Neural cell (in vitro differentiated cells): ENCODE measurements at regions not wholly inside any gene's neighbourhood (a gene's known extent, or its start where the extent isn't known, plus 50 kb on each side); places are given as distances from the start of the nearest gene placed in this dataset.

Experiments used
- H2AFZ ChIP-seq: fragments of 200-600, 300-800 bp; sonication (generic), shearing (Covaris generic); 2 replicates; pipeline ENCODE4 v1.6.0; 2014; ENCODE audit warnings: low read depth, mild to moderate bottlenecking, antibody characterized with exemption, low read length, moderate library complexity
- H3F3A ChIP-seq: fragments of 200-600 bp; shearing (Covaris generic); 2 replicates; pipeline ENCODE4 v1.6.1; 2016; ENCODE audit warnings: mild to moderate bottlenecking, moderate library complexity, mixed read lengths, antibody characterized with exemption, low read length; ENCODE audit not compliant: insufficient read depth, poor library complexity, severe bottlenecking
- H3K27ac ChIP-seq: fragments of 200-600, 300-800 bp; sonication (generic), shearing (Covaris generic); 2 replicates; pipeline ENCODE4 v1.5.1; 2014; ENCODE audit warnings: mild to moderate bottlenecking, low read length, moderate library complexity
- H3K27me3 ChIP-seq: fragments of 300-800, 200-600 bp; sonication (generic), shearing (Covaris generic); 2 replicates; pipeline ENCODE4 v1.6.0; 2014; ENCODE audit warnings: mild to moderate bottlenecking, low read depth, low read length, moderate library complexity; ENCODE audit not compliant: insufficient read depth
- H3K36me3 ChIP-seq: fragments of 300-800, 200-600 bp; sonication (generic), shearing (Covaris generic); 2 replicates; pipeline ENCODE4 v1.5.1; 2014; ENCODE audit warnings: mild to moderate bottlenecking, antibody characterized with exemption, low read length, moderate library complexity; ENCODE audit not compliant: insufficient read depth
- H3K4me2 ChIP-seq: fragments of 300-800, 200-600 bp; sonication (generic), shearing (Covaris generic); 2 replicates; pipeline ENCODE4 v1.6.0; 2014; ENCODE audit warnings: mild to moderate bottlenecking, low read length
- H3K4me3 ChIP-seq: fragments of 300-800, 200-600 bp; sonication (generic), shearing (Covaris generic); 2 replicates; pipeline ENCODE4 v1.5.1; 2014; ENCODE audit warnings: mild to moderate bottlenecking, low read length, moderate library complexity
- H3K79me2 ChIP-seq: fragments of 200-600 bp; shearing (Covaris generic); replicated peaks from 2 replicates; pipeline ENCODE4 v1.6.0; 2014; ENCODE audit warnings: mild to moderate bottlenecking, low read length, moderate library complexity; ENCODE audit not compliant: insufficient read depth
- H3K9ac ChIP-seq: fragments of 300-800, 200-600 bp; sonication (generic), shearing (Covaris generic); 2 replicates; pipeline ENCODE4 v1.6.1; 2016; ENCODE audit warnings: mild to moderate bottlenecking, low read length, mixed read lengths
- H3K9me2 ChIP-seq: fragments of 200-600 bp; shearing (Covaris generic); 2 replicates; pipeline ENCODE4 v1.6.1; 2016; ENCODE audit warnings: mild to moderate bottlenecking, low read length, mixed read lengths; ENCODE audit not compliant: insufficient read depth
- H3K9me3 ChIP-seq: fragments of 200-600, 300-800 bp; sonication (generic), shearing (Covaris generic); 2 replicates; pipeline ENCODE4 v1.6.1; 2016; ENCODE audit warnings: mild to moderate bottlenecking, mixed run types, low read length, moderate library complexity, mixed read lengths
- H4K20me1 ChIP-seq: fragments of 200-600 bp; shearing (Covaris generic); 2 replicates; pipeline ENCODE4 v1.6.1; 2016; ENCODE audit warnings: mild to moderate bottlenecking, mixed run types; ENCODE audit not compliant: insufficient read depth
- CTCF ChIP-seq: fragments of 450-650 bp; IDR thresholded peaks from 2 replicates; pipeline ENCODE4 v1.5.1; 2014; ENCODE audit warnings: antibody characterized with exemption, mild to moderate bottlenecking, moderate library complexity; ENCODE audit not compliant: poor library complexity, severe bottlenecking
- EP300 ChIP-seq: fragments of 450-650 bp; conservative IDR thresholded peaks from 2 replicates; pipeline ENCODE4 v1.6.1; 2014; ENCODE audit warnings: antibody characterized with exemption, mild to moderate bottlenecking, moderate library complexity; ENCODE audit not compliant: poor library complexity, severe bottlenecking
- EZH2 ChIP-seq: fragments of 200-600, 300-800 bp; shearing (Covaris generic), sonication (generic); IDR thresholded peaks from 2 replicates; pipeline ENCODE4 v1.6.1; 2014; ENCODE audit warnings: antibody characterized with exemption, low read length, borderline replicate concordance, mild to moderate bottlenecking; ENCODE audit not compliant: insufficient read depth, poor library complexity, severe bottlenecking
- MXI1 ChIP-seq: fragments of 450-650 bp; conservative IDR thresholded peaks from 2 replicates; pipeline ENCODE4 v1.6.1; 2014; ENCODE audit warnings: antibody characterized with exemption, mild to moderate bottlenecking; ENCODE audit not compliant: poor library complexity, severe bottlenecking
- POLR2AphosphoS5 ChIP-seq: IDR thresholded peaks from 2 replicates; pipeline ENCODE4 v1.6.1; 2012
- RAD21 ChIP-seq: fragments of 450-650 bp; conservative IDR thresholded peaks from 2 replicates; pipeline ENCODE4 v1.6.1; 2014; ENCODE audit warnings: antibody characterized with exemption, mild to moderate bottlenecking, moderate library complexity
- REST ChIP-seq: IDR thresholded peaks from 2 replicates; pipeline ENCODE4 v1.6.1; 2012; ENCODE audit warnings: borderline replicate concordance
- SMC3 ChIP-seq: fragments of 450-650 bp; conservative IDR thresholded peaks from 2 replicates; pipeline ENCODE4 v1.6.1; 2014; ENCODE audit warnings: antibody characterized with exemption, mild to moderate bottlenecking, moderate library complexity; ENCODE audit not compliant: poor library complexity
- TAF1 ChIP-seq: IDR thresholded peaks from 2 replicates; pipeline ENCODE4 v1.6.1; 2012; ENCODE audit warnings: low read depth

- no peak overlapping the region for H3K4me2 ChIP-seq
Observed at GRCh38 chr1:167165219-167165618, 55.5 kb upstream of the POU2F1 start.

GRCh38 chr1:167165948-167166689 is 54.6 kb upstream of the POU2F1 start:
- Histone ChIP-seq H3K9me2 (no peaks in the 10 kb centered on the region), H3K79me2 (no peaks in the 10 kb centered on the region), H3K9ac (peak overlapping the region; percentile 17), H3F3A (no peaks in the 10 kb centered on the region), H4K20me1 (no peaks in the 10 kb centered on the region), H3K27me3 (no peaks in the 10 kb centered on the region), H3K4me2 (peak overlapping the region; percentile 23), H3K36me3 (no peaks in the 10 kb centered on the region), H2AFZ (no peak overlapping the region), H3K27ac (peak overlapping the region; percentile 63), H3K9me3 (no peaks in the 10 kb centered on the region), H3K4me3 (peak overlapping the region; percentile 31)
- TF ChIP-seq EZH2 (no peak), POLR2AphosphoS5 (no peak), REST (peak; percentile 64), RAD21 (no peak), TAF1 (no peak), EP300 (no peak)

More at GRCh38 chr1:167165219-167165618, 55.5 kb upstream of the POU2F1 start:
- no peak overlapping the region for H3K4me3 ChIP-seq
- H3F3A ChIP-seq, result no peaks in the 10 kb centered on the region
- no peaks in the 10 kb centered on the region for H3K79me2 ChIP-seq
- no peak overlapping the region for H3K9ac ChIP-seq
- H3K9me2 ChIP-seq, result no peaks in the 10 kb centered on the region
- no peaks in the 10 kb centered on the region for H3K9me3 ChIP-seq
- no peaks in the 10 kb centered on the region for H3K27me3 ChIP-seq
- H3K27ac ChIP-seq, result peak overlapping the region; percentile 63
- no peaks in the 10 kb centered on the region for H4K20me1 ChIP-seq
- no peak overlapping the region for H2AFZ ChIP-seq
- H3K36me3 ChIP-seq, result no peaks in the 10 kb centered on the region
- TF ChIP-seq EP300, result no peak

GRCh38 chr1:167166690-167167075 is 54.0 kb upstream of the POU2F1 start:
- peak overlapping the region; percentile 63 for H3K27ac ChIP-seq
- TF ChIP-seq CTCF (no peak), EP300 (no peak), TAF1 (no peak), SMC3 (no peak), RAD21 (no peak), POLR2AphosphoS5 (no peak), REST (no peak), EZH2 (no peak), MXI1 (no peak)
- no peaks in the 10 kb centered on the region for H3K9me2 ChIP-seq
- H3K27me3 ChIP-seq, result no peaks in the 10 kb centered on the region
- H3K4me3 ChIP-seq, result peak overlapping the region; percentile 31
- H3K79me2 ChIP-seq, result no peaks in the 10 kb centered on the region
- no peaks in the 10 kb centered on the region for H3F3A ChIP-seq
- no peak overlapping the region for H3K9ac ChIP-seq
- no peaks in the 10 kb centered on the region for H3K36me3 ChIP-seq
- H3K4me2 ChIP-seq, result no peak overlapping the region
- no peak overlapping the region for H2AFZ ChIP-seq
- no peaks in the 10 kb centered on the region for H4K20me1 ChIP-seq
- no peaks in the 10 kb centered on the region for H3K9me3 ChIP-seq
